PC-9 (cell line): ENCODE measurements at regions not wholly inside any gene's neighbourhood (a gene's known extent, or its start where the extent isn't known, plus 50 kb on each side); places are given as distances from the start of the nearest gene placed in this dataset.

Experiments
- EZH2 ChIP-seq: fragments of 200-600 bp; sonication (generic); IDR thresholded peaks from 2 replicates; pipeline ENCODE4 v1.8.0; 2017; ENCODE audit warnings: antibody characterized with exemption, low read depth
- TF ChIP-seq, protein P1 (sequence below): fragments of 200-600 bp; sonication (generic); conservative IDR thresholded peaks from 2 replicates; pipeline ENCODE4 v1.6.1; 2017; ENCODE audit warnings: mixed run types, antibody characterized with exemption, mild to moderate bottlenecking, moderate library complexity

GRCh38 chr2:239557516-239557915, 156.7 kb upstream of the HDAC4 start:
- TF ChIP-seq EZH2: no peak
- TF ChIP-seq, protein P1, sequence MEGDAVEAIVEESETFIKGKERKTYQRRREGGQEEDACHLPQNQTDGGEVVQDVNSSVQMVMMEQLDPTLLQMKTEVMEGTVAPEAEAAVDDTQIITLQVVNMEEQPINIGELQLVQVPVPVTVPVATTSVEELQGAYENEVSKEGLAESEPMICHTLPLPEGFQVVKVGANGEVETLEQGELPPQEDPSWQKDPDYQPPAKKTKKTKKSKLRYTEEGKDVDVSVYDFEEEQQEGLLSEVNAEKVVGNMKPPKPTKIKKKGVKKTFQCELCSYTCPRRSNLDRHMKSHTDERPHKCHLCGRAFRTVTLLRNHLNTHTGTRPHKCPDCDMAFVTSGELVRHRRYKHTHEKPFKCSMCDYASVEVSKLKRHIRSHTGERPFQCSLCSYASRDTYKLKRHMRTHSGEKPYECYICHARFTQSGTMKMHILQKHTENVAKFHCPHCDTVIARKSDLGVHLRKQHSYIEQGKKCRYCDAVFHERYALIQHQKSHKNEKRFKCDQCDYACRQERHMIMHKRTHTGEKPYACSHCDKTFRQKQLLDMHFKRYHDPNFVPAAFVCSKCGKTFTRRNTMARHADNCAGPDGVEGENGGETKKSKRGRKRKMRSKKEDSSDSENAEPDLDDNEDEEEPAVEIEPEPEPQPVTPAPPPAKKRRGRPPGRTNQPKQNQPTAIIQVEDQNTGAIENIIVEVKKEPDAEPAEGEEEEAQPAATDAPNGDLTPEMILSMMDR: no peak
